ENCODE measurements at regions not wholly inside any gene's neighbourhood (a gene's known extent, or its start where the extent isn't known, plus 50 kb on each side); places are given as distances from the start of the nearest gene placed in this dataset.

DNA sequence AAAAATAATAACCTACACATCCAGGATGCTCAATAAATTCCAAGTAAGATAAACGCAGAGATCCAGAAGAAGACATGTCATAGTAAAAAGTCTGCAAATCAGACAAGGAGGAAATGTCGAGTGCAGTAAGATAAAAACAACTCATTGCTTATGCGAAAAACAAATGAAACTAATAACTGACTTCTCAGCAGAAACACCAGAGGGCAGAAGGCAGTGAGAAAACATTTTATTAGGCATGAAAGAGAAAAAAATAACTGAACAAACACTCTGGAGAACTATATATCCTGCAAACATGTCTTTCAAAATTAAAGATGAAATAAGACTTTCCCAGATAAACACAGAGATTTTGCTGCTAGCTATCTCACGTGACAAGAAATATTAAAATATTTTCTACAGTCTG, 201.3 kb upstream of the CTSO start:
- WGBS, 2 donors = 71 to 78% methylated on average over 4 of the region's 4 CpGs
- intact Hi-C loops (cut with DNase I; ENCODE audit: low total_unique reads) = no loop called here
- no peak for DNase-seq (ENCODE audit: low spot score in 2 of 2)

DNA sequence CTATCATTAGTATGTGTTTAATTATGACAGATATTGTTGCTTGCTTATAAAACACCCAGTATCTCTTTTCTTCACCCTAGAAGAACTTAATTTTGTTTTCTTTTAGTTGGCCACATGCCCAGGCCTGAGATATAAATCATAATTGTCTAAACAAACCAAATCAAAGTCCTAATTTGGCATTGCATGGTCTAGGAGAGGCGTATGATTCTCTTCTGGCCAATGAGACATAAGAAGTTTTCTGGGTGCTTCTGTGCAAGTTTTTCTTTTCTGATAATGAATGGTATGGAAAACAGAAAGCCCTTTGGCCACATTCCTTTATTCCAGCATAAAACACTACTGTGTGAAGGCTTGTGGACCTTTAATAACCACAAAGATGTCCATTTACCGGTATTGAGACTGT, 192.9 kb upstream of the CTSO start:
- H3K4me3 ChIP-seq (ENCODE audit: low read depth, poor library complexity, severe bottlenecking) = no peak overlapping the region
- TF ChIP-seq, protein P1, sequence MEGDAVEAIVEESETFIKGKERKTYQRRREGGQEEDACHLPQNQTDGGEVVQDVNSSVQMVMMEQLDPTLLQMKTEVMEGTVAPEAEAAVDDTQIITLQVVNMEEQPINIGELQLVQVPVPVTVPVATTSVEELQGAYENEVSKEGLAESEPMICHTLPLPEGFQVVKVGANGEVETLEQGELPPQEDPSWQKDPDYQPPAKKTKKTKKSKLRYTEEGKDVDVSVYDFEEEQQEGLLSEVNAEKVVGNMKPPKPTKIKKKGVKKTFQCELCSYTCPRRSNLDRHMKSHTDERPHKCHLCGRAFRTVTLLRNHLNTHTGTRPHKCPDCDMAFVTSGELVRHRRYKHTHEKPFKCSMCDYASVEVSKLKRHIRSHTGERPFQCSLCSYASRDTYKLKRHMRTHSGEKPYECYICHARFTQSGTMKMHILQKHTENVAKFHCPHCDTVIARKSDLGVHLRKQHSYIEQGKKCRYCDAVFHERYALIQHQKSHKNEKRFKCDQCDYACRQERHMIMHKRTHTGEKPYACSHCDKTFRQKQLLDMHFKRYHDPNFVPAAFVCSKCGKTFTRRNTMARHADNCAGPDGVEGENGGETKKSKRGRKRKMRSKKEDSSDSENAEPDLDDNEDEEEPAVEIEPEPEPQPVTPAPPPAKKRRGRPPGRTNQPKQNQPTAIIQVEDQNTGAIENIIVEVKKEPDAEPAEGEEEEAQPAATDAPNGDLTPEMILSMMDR (IDR thresholded peaks at IDR 0.05) = no peak
- no peak for TF ChIP-seq POLR2A (IDR thresholded peaks at IDR 0.05)
- no peak for DNase-seq (ENCODE audit: low spot score in 2 of 2)
- 61 to 78% methylated on average over 2 of the region's 2 CpGs for WGBS, 2 donors
- intact Hi-C loops (cut with DNase I; ENCODE audit: low total_unique reads) = no loop called here

More for the DNA sequence above, 201.3 kb upstream of the CTSO start:
- no peak for TF ChIP-seq POLR2A (IDR thresholded peaks at IDR 0.05)
- TF ChIP-seq, protein P1 (IDR thresholded peaks at IDR 0.05) = no peak
- H3K4me3 ChIP-seq (ENCODE audit: low read depth, poor library complexity, severe bottlenecking) = no peak overlapping the region

GRCh38 chr4:156144961-156145360, 191.3 kb upstream of the CTSO start:
- no peak for DNase-seq (ENCODE audit: low spot score in 2 of 2)
- no peak overlapping the region for H3K4me3 ChIP-seq (ENCODE audit: low read depth, poor library complexity, severe bottlenecking)
- TF ChIP-seq, protein P1 (IDR thresholded peaks at IDR 0.05) = no peak
- no peak for TF ChIP-seq POLR2A (IDR thresholded peaks at IDR 0.05)
- 79 to 85% methylated on average over 3 of the region's 3 CpGs for WGBS, 2 donors
- intact Hi-C loops (cut with DNase I; ENCODE audit: low total_unique reads) = no loop called here

- WGBS, 2 donors = 66 to 69% methylated on average over 9 of the region's 9 CpGs
- no peak for TF ChIP-seq POLR2A (IDR thresholded peaks at IDR 0.05)
- TF ChIP-seq, protein P1 (IDR thresholded peaks at IDR 0.05) = no peak
- intact Hi-C loops (cut with DNase I; ENCODE audit: low total_unique reads) = no loop called here
- DNase-seq (ENCODE audit: low spot score in 2 of 2) = no peak
- no peak overlapping the region for H3K4me3 ChIP-seq (ENCODE audit: low read depth, poor library complexity, severe bottlenecking)
Measured at GRCh38 chr4:156138781-156139280, 185.2 kb upstream of the CTSO start.

DNA sequence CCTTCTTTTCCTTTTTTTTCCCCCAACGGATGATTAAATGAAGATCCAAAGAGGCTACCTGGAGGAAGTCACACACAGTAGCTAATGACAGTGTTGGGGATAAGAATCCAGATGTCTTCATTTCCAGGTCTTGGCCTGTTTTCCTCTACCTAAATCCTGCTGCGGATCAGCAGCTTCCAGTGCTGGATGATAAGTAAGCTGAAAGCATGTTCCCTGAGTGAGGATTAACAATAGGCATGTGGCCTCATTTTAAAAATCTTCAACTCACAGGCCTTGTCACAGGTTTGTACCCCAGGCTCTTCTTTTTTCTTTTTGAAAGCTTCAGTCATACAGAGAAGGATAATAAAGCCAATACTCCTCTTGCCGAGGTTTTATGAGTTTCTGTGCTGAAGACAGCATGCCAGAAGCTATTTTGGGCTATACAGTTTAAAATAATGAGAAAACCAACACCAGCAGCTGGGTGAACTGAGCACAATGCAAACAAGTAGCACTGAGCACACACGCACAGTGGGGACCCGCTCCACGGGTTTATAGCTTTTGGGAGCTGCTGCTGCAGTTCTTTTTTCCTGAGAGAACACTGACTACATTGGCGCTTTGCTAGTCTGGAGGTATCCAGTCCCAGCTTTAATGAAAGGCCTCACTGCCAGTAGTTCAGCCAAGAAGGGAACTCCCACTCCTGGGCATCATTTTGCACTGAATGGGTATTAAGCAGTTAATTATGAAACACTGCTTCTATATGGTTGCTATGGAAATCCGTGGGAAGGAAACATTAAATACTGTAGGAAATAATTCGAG, 184.2 kb upstream of the CTSO start:
- TF ChIP-seq POLR2A (IDR thresholded peaks at IDR 0.05) = no peak
- TF ChIP-seq, protein P1 (IDR thresholded peaks at IDR 0.05) = no peak
- WGBS, 2 donors = 59 to 61% methylated on average over 9 of the region's 9 CpGs
- no peak for DNase-seq (ENCODE audit: low spot score in 2 of 2)
- intact Hi-C loops (cut with DNase I; ENCODE audit: low total_unique reads) = no loop called here
- no peak overlapping the region for H3K4me3 ChIP-seq (ENCODE audit: low read depth, poor library complexity, severe bottlenecking)

Data from lower leg skin (tissue), 4 donors.